ENCODE measurements at regions not wholly inside any gene's neighbourhood (a gene's known extent, or its start where the extent isn't known, plus 50 kb on each side); places are given as distances from the start of the nearest gene placed in this dataset.

GRCh38 chr2:4020153-4020552 lies 316.8 kb downstream of the DCDC2C start:
- Histone ChIP-seq H3K27me3 (ENCODE audit: insufficient read depth, low read length) (no peaks in the 10 kb centered on the region), H2AFZ (ENCODE audit: low read length) (no peak overlapping the region), H3K4me3 (ENCODE audit: insufficient read depth, low read length) (no peak overlapping the region), H3K79me2 (ENCODE audit: insufficient read depth, low read length) (no peaks in the 10 kb centered on the region), H3K9me3 (ENCODE audit: low read depth, low read length) (no peaks in the 10 kb centered on the region), H3K4me1 (ENCODE audit: insufficient read depth, low read length) (no peaks in the 10 kb centered on the region), H4K20me1 (ENCODE audit: insufficient read depth, low read length) (no peaks in the 10 kb centered on the region), H3K36me3 (ENCODE audit: insufficient read depth, low read length) (no peaks in the 10 kb centered on the region), H3K4me2 (ENCODE audit: insufficient read depth, low read length) (no peak overlapping the region), H3K27ac (ENCODE audit: low read depth, low read length) (no peak overlapping the region)
- DNase-seq (ENCODE audit: insufficient read length, low spot score, missing footprints) = no peak
- TF ChIP-seq, protein P1, sequence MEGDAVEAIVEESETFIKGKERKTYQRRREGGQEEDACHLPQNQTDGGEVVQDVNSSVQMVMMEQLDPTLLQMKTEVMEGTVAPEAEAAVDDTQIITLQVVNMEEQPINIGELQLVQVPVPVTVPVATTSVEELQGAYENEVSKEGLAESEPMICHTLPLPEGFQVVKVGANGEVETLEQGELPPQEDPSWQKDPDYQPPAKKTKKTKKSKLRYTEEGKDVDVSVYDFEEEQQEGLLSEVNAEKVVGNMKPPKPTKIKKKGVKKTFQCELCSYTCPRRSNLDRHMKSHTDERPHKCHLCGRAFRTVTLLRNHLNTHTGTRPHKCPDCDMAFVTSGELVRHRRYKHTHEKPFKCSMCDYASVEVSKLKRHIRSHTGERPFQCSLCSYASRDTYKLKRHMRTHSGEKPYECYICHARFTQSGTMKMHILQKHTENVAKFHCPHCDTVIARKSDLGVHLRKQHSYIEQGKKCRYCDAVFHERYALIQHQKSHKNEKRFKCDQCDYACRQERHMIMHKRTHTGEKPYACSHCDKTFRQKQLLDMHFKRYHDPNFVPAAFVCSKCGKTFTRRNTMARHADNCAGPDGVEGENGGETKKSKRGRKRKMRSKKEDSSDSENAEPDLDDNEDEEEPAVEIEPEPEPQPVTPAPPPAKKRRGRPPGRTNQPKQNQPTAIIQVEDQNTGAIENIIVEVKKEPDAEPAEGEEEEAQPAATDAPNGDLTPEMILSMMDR (IDR thresholded peaks at IDR 0.05; ENCODE audit: extremely low read depth, low read depth, low read length) = no peak

DNA sequence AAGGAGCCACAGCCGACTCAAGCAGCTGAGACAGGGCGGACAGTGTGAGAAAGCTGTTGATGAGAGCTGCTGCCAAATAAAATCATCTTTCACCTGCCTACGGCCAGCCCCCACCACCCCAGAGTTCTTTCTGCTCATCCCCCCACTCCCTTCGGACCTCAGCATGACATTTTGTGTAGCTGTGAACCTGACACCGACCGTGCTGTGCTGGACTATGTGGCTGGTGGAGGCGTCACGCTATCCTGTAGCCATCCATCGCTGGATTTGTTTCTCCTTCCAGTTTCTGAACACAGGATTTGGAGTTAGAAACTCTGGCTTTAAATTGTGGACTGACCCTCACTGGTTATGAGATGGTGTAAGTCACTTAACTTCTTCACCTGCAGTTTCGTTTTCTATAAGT lies 317.3 kb downstream of the DCDC2C start:
- Histone ChIP-seq H3K36me3 (ENCODE audit: insufficient read depth, low read length) (no peaks in the 10 kb centered on the region), H3K27ac (ENCODE audit: low read depth, low read length) (no peak overlapping the region), H3K79me2 (ENCODE audit: insufficient read depth, low read length) (no peaks in the 10 kb centered on the region), H3K4me1 (ENCODE audit: insufficient read depth, low read length) (no peaks in the 10 kb centered on the region), H3K9me3 (ENCODE audit: low read depth, low read length) (no peaks in the 10 kb centered on the region), H2AFZ (ENCODE audit: low read length) (no peak overlapping the region), H4K20me1 (ENCODE audit: insufficient read depth, low read length) (no peaks in the 10 kb centered on the region), H3K4me3 (ENCODE audit: insufficient read depth, low read length) (no peak overlapping the region), H3K4me2 (ENCODE audit: insufficient read depth, low read length) (no peak overlapping the region), H3K27me3 (ENCODE audit: insufficient read depth, low read length) (no peaks in the 10 kb centered on the region)
- TF ChIP-seq, protein P1 (IDR thresholded peaks at IDR 0.05; ENCODE audit: extremely low read depth, low read depth, low read length) = no peak
- DNase-seq (ENCODE audit: insufficient read length, low spot score, missing footprints) = no peak

- TF ChIP-seq, protein P1 (IDR thresholded peaks at IDR 0.05; ENCODE audit: extremely low read depth, low read depth, low read length) = no peak
- no peak overlapping the region for H3K4me2 ChIP-seq (ENCODE audit: insufficient read depth, low read length)
- H3K4me1 ChIP-seq (ENCODE audit: insufficient read depth, low read length) = no peaks in the 10 kb centered on the region
- no peak overlapping the region for H3K27ac ChIP-seq (ENCODE audit: low read depth, low read length)
- H3K36me3 ChIP-seq (ENCODE audit: insufficient read depth, low read length) = no peaks in the 10 kb centered on the region
- H3K27me3 ChIP-seq (ENCODE audit: insufficient read depth, low read length) = no peaks in the 10 kb centered on the region
- no peak for DNase-seq (ENCODE audit: insufficient read length, low spot score, missing footprints)
- H4K20me1 ChIP-seq (ENCODE audit: insufficient read depth, low read length) = no peaks in the 10 kb centered on the region
- no peak overlapping the region for H2AFZ ChIP-seq (ENCODE audit: low read length)
- H3K4me3 ChIP-seq (ENCODE audit: insufficient read depth, low read length) = no peak overlapping the region
- H3K79me2 ChIP-seq (ENCODE audit: insufficient read depth, low read length) = no peaks in the 10 kb centered on the region
- no peaks in the 10 kb centered on the region for H3K9me3 ChIP-seq (ENCODE audit: low read depth, low read length)
Observed at GRCh38 chr2:4024605-4025004, 321.2 kb downstream of the DCDC2C start.

- H3K27ac ChIP-seq (ENCODE audit: low read depth, low read length) = no peak overlapping the region
- H4K20me1 ChIP-seq (ENCODE audit: insufficient read depth, low read length) = no peaks in the 10 kb centered on the region
- H3K27me3 ChIP-seq (ENCODE audit: insufficient read depth, low read length) = no peaks in the 10 kb centered on the region
- no peaks in the 10 kb centered on the region for H3K36me3 ChIP-seq (ENCODE audit: insufficient read depth, low read length)
- no peaks in the 10 kb centered on the region for H3K79me2 ChIP-seq (ENCODE audit: insufficient read depth, low read length)
- H3K4me1 ChIP-seq (ENCODE audit: insufficient read depth, low read length) = no peaks in the 10 kb centered on the region
- H3K4me2 ChIP-seq (ENCODE audit: insufficient read depth, low read length) = no peak overlapping the region
- no peak overlapping the region for H3K4me3 ChIP-seq (ENCODE audit: insufficient read depth, low read length)
- no peak overlapping the region for H2AFZ ChIP-seq (ENCODE audit: low read length)
- DNase-seq (ENCODE audit: insufficient read length, low spot score, missing footprints) = no peak
- TF ChIP-seq, protein P1 (IDR thresholded peaks at IDR 0.05; ENCODE audit: extremely low read depth, low read depth, low read length) = no peak
- no peaks in the 10 kb centered on the region for H3K9me3 ChIP-seq (ENCODE audit: low read depth, low read length)
Observed at GRCh38 chr2:4029081-4029480, 325.7 kb downstream of the DCDC2C start.
